ENCODE measurements at regions not wholly inside any gene's neighbourhood (a gene's known extent, or its start where the extent isn't known, plus 50 kb on each side); places are given as distances from the start of the nearest gene placed in this dataset.
"Not testable (repeated sequence)": the region's sequence is repeated elsewhere in the genome, so short reads cannot be mapped to it uniquely, and the experiment has no call there.

GRCh38 chr21:25489673-25490072 is 117.6 kb downstream of the MRPL39 start:
- in situ Hi-C loops (cut with HindIII; ENCODE audit: low sequenced_read_pairs): no loop called here

DNA sequence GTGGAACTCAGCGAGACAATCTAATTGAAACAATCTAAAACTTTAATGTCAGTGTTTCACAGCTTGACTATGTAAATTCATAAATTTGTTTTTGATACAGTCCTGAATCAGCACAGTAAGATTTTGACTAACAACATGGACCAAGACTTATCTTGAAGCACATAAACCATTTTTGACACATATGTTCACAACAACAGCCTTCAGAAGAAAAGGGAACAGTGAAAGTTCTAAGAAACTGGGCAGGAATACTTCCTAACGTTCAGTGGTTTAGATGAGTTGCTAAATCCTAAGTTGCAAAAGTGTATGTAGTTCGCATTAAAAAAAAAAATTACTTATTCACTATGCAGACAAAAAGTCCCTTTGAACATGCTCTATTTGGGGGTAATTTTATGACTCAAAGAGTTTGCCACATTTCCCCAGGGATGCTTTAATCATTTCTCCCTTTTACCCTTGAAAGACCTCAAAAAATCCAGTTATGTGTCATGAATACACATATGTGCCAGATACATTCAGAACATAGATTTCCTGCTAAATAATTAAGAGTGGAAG is 120.2 kb downstream of the MRPL39 start:
- in situ Hi-C loops (cut with HindIII; ENCODE audit: low sequenced_read_pairs): no loop called here

DNA sequence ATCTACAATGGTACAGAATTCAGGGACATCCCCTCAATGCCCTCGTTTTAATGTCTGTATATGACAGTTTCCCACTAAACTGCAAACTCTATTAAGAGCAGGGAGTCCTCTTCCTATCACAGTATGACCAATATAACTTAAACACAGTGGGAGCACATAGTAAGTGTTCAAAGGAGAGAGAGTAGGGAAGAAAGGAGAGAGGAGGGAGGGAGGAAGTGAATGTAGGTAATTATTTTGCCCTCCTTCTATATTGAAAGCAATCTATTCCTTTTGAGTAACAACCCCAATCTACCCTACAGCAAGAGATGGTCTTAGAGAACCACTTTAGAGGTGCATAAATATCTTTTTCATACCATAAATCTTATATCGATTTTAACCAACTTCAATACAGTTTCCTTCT is 121.4 kb downstream of the MRPL39 start:
- in situ Hi-C loops (cut with HindIII; ENCODE audit: low sequenced_read_pairs): no loop called here

GRCh38 chr21:25467896-25468295 is 139.4 kb downstream of the MRPL39 start:
- in situ Hi-C loops (cut with HindIII; ENCODE audit: low sequenced_read_pairs): no loop called here

DNA sequence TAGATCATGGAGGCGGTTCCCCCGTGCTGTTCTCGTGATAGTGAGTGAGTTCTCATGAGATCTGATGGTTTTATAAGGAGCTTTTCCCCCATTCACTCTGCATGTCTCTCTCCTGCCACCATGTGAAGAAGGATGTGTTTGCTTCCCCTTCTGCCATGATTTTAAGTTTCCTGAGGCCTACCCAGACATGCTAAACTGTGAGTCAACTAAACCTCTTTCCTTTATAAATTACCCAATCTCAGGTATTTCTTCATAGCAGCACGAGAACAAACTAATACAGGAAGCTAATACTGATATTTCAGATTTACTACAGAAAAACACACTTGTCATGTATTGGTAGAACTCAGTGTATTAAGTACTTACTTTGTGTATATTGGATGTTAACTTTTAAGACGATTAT is 140.2 kb downstream of the MRPL39 start:
- in situ Hi-C loops (cut with HindIII; ENCODE audit: low sequenced_read_pairs): not testable (repeated sequence)

DNA sequence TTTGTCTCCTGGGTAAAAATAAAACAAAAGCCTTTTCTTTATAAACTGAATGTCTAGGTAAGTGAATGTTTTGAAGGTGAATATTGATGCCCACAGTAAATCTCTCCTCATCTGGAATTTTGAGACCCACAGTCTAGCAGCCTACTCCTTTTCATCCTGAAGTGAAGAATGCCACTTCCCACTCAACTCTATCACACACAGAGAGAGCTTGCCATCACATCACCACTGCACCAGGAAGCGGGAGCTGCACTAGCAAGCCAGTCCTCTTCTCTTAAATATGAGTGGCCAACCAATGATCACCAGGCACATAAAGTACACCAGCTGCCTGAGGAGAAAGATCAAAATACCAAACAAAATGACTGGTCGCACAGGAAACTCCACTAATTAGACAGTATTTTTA is 140.8 kb downstream of the MRPL39 start:
- in situ Hi-C loops (cut with HindIII; ENCODE audit: low sequenced_read_pairs): no loop called here

GRCh38 chr21:25465263-25465662 is 142.0 kb downstream of the MRPL39 start:
- in situ Hi-C loops (cut with HindIII; ENCODE audit: low sequenced_read_pairs): no loop called here

DNA sequence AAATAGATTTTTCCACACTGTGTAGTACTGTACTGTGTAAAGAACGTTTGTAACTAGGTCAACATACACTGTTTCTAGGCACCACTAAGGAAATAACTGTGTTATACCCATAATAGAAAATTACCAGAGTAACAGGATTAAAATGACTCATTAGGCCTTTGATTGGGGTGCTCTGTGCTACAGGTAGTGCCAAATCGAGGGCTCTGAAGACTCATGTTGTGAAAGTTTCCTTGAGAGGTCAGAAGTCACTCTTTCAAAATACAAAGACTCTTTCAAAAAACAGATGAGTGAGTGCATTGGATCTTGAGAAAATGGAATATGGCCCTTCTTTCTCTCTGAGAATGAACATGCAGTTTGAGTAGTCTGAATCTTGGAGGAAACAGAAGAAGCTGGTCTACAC is 143.0 kb downstream of the MRPL39 start:
- in situ Hi-C loops (cut with HindIII; ENCODE audit: low sequenced_read_pairs): no loop called here

GRCh38 chr21:25462517-25462971 is 144.7 kb downstream of the MRPL39 start:
- in situ Hi-C loops (cut with HindIII; ENCODE audit: low sequenced_read_pairs): no loop called here

- in situ Hi-C loops (cut with HindIII; ENCODE audit: low sequenced_read_pairs): no loop called here
These were observed 145.6 kb downstream of the MRPL39 start for GRCh38 chr21:25461725-25462124.

DNA sequence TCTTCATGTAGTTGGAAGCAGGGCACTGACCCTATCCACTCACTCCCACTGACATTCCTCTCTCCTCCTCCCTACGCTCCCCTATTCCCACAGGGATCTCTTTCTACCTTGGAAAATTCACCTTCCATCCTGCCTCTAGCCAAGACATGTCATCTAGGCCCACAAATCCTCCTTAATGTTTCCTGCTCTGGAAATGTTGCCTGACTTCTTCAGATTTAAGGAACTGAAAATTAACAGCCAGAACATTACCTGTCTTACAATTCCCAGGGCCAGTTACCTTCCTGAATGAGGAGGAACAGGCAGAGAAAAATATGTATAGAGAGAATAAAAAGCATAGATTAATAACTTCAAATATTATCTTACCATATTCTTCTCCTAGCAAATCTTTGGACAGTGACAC is 147.3 kb downstream of the MRPL39 start:
- in situ Hi-C loops (cut with HindIII; ENCODE audit: low sequenced_read_pairs): loop anchor here (5.0 kb wide), 1 partner anchor 37 kb away; no protein-coding TSS in a partner anchor

GRCh38 chr21:25459365-25459764 is 147.9 kb downstream of the MRPL39 start:
- in situ Hi-C loops (cut with HindIII; ENCODE audit: low sequenced_read_pairs): loop anchor here (5.0 kb wide), 1 partner anchor 38 kb away; no protein-coding TSS in a partner anchor

GRCh38 chr21:25458484-25458883 is 148.8 kb downstream of the MRPL39 start:
- in situ Hi-C loops (cut with HindIII; ENCODE audit: low sequenced_read_pairs): loop anchor here (5.0 kb wide), 1 partner anchor 39 kb away; no protein-coding TSS in a partner anchor

DNA sequence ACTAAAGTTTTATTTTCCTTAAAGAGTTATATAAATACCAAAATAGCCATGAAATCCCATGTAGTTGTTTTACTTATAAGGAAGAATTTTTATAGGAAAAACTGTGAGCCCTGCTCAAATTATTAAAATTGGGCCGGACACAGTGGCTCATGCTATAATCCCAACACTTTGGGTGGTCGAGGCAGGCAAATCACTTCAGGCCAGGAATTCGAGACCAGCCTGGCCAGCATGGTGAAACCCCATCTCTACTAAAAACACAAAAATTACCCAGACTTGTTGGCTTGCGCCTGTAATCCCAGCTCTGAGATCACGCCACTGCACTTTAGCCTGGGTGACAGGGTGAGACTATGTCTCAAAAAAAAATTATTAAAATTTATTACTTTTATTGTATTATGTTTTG is 149.3 kb downstream of the MRPL39 start:
- in situ Hi-C loops (cut with HindIII; ENCODE audit: low sequenced_read_pairs): loop anchor here (5.0 kb wide), 1 partner anchor 39 kb away; no protein-coding TSS in a partner anchor

DNA sequence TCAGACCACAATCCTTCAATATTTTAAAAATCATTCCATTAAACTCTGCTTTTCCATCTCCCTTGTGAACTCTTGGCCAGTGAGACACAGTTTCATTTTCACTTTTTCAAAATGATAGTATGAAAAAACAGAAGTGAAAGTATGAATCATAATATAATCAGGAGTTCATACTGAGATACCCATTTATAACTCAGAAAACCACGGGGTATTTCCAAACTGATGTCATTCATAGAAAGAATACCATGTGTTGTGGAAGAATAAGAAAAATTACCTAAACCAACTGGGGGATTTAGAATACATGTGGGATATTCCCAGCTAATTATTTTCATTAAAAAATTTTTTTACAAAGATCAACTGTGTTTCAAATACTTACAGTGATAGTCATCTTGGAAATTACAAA is 149.9 kb downstream of the MRPL39 start:
- in situ Hi-C loops (cut with HindIII; ENCODE audit: low sequenced_read_pairs): loop anchor here (5.0 kb wide), 1 partner anchor 40 kb away; no protein-coding TSS in a partner anchor

DNA sequence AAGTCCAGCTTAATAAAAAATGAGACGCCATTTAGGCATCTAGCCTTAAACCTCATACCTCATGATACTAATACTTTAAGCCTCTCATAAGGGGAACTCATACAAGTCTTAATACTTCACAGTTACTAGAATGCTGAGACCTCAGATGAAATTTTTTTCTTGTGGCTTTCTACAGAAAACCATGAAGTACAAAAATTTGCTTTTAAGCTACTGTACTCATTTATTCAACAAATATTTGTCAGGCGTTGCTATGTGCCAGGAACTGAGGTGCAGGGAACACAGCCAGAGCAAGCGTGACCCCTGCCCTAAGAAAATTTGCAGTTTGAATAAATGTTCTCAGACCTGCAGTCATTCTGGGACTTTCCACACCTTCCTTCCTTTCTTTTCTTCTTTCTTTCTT is 150.6 kb downstream of the MRPL39 start:
- in situ Hi-C loops (cut with HindIII; ENCODE audit: low sequenced_read_pairs): loop anchor here (5.0 kb wide), 1 partner anchor 41 kb away; no protein-coding TSS in a partner anchor

DNA sequence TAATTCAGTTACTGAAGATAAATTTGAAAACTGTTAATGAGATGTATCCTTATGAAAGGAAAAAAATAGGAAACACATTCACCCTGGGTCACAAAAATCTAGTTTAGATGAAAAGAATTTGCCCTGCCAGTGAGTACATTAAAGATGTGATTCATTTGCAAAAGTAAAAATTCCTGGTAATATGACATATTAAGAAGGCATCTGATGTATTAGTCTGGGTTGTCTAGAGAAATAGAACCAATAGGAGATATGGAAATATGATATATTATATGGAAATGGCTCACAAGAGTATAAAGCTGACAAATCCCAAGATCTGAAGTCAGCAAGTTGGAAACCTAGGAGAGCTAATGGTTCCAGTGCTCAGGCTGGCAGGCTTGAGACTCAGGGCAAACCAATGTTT is 153.8 kb downstream of the MRPL39 start:
- in situ Hi-C loops (cut with HindIII; ENCODE audit: low sequenced_read_pairs): no loop called here

DNA sequence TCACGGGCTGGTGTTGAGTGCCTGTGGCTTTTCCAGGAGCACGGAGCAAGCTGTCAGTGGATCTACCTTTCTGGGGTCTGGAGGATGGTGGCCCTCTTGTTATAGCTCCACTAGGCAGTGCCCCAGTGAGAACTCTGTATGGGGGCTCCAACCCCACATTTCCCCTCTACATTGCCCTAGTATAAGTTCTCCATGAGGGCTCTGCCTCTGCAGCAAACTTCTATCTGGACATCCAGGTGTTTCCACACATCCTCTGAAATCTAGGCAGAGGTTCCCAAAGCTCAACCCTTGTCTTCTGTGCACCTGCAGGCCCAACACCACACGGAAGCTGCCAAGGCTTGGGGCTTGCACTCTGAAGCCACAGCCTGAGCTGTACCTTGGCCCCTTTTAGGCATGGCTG is 157.3 kb downstream of the MRPL39 start:
- in situ Hi-C loops (cut with HindIII; ENCODE audit: low sequenced_read_pairs): no loop called here

- in situ Hi-C loops (cut with HindIII; ENCODE audit: low sequenced_read_pairs): no loop called here
These were observed 165.4 kb downstream of the MRPL39 start for GRCh38 chr21:25441835-25442234.

GRCh38 chr21:25437465-25437864 is 169.8 kb downstream of the MRPL39 start:
- in situ Hi-C loops (cut with HindIII; ENCODE audit: low sequenced_read_pairs): not testable (repeated sequence)

DNA sequence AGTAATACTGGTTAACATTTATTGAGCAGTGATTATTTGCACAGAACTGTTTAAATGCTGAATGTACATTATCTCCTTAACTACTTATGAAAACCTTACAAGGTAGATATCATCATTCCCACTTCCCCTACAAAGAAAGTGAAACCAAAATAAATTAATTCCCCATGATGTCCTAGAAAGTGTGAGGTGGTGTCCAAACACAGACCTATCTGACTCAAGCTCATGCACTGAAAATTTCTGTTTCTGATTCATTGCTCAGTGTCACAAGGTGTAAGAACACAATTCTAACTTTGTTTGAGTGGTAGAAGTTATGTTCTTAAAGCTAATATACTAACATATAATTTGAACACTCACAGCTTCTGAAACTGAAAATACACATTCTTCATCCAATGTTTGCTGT is 178.7 kb downstream of the MRPL39 start:
- in situ Hi-C loops (cut with HindIII; ENCODE audit: low sequenced_read_pairs): no loop called here

- in situ Hi-C loops (cut with HindIII; ENCODE audit: low sequenced_read_pairs): no loop called here
These were observed 179.5 kb downstream of the MRPL39 start for GRCh38 chr21:25427828-25428227.

DNA sequence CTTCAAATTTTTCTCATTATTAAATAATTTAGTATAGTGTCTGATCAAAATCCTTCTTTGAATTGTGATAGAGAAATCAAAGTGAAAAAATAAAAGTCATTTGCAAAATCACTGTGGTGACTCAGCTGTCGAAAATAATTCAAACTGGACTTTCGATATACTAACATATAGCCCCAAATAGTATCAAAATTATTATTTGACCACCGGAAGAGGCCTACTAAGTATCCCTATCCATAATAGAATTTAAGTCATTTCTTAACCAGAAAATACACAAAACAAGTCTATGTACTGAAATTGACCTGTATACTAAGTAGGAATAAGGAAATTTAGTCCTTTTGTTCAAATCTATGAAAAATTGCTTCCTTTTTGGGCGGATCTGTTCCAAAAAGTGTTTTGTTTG is 180.7 kb downstream of the MRPL39 start:
- in situ Hi-C loops (cut with HindIII; ENCODE audit: low sequenced_read_pairs): no loop called here

Measured in endothelial cell of hepatic sinusoid (primary cell).